ENCODE measurements at regions not wholly inside any gene's neighbourhood (a gene's known extent, or its start where the extent isn't known, plus 50 kb on each side); places are given as distances from the start of the nearest gene placed in this dataset.

DNA sequence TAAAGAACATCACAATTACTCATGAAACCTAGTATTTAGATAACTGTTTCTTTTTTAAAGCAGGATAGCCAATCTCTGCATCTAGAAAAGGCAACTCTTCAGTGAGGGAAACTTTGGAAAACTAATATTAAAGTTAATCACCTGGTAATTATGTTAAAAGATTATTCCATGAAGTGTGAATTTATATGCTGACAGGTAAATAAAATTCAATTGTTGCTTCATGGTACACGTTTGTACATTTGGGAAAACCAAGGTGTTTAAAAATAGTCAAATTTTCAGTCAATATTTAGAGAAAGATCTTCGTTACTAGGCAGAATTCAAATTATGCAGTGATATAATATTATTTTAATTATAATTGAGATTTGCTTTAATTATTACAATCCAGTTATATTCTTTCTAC lies 100.1 kb upstream of the LRFN5 start:
- Histone ChIP-seq H2AFZ (ENCODE audit: low read depth, low read length, severe bottlenecking) (no peak overlapping the region), H3K9ac (ENCODE audit: low read length) (no peak overlapping the region), H3K27ac (ENCODE audit: low read depth, low read length) (no peak overlapping the region), H3K9me3 (ENCODE audit: insufficient read depth, low read length) (no peaks in the 10 kb centered on the region), H3K36me3 (ENCODE audit: low read length) (no peaks in the 10 kb centered on the region), H3F3A (ENCODE audit: insufficient read depth) (no peaks in the 10 kb centered on the region), H4K20me1 (ENCODE audit: low read depth, low read length) (no peaks in the 10 kb centered on the region), H3K9me2 (replicated peaks; ENCODE audit: insufficient read depth, low read length) (no peaks in the 10 kb centered on the region), H3K27me3 (ENCODE audit: low read length) (no peaks in the 10 kb centered on the region), H3K4me2 (ENCODE audit: low read depth, low read length, poor library complexity, severe bottlenecking) (no peak overlapping the region), H3K4me3 (ENCODE audit: insufficient read depth, low read length, poor library complexity, severe bottlenecking) (no peak overlapping the region), H3K79me2 (ENCODE audit: insufficient read depth, low read length) (no peaks in the 10 kb centered on the region)
- no peak for TF ChIP-seq EZH2phosphoT487 (conservative IDR thresholded peaks at IDR 0.05; ENCODE audit: low read length)
- TF ChIP-seq, protein P1, sequence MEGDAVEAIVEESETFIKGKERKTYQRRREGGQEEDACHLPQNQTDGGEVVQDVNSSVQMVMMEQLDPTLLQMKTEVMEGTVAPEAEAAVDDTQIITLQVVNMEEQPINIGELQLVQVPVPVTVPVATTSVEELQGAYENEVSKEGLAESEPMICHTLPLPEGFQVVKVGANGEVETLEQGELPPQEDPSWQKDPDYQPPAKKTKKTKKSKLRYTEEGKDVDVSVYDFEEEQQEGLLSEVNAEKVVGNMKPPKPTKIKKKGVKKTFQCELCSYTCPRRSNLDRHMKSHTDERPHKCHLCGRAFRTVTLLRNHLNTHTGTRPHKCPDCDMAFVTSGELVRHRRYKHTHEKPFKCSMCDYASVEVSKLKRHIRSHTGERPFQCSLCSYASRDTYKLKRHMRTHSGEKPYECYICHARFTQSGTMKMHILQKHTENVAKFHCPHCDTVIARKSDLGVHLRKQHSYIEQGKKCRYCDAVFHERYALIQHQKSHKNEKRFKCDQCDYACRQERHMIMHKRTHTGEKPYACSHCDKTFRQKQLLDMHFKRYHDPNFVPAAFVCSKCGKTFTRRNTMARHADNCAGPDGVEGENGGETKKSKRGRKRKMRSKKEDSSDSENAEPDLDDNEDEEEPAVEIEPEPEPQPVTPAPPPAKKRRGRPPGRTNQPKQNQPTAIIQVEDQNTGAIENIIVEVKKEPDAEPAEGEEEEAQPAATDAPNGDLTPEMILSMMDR (IDR thresholded peaks at IDR 0.05; ENCODE audit: insufficient read depth, low read length, poor library complexity, severe bottlenecking): no peak

DNA sequence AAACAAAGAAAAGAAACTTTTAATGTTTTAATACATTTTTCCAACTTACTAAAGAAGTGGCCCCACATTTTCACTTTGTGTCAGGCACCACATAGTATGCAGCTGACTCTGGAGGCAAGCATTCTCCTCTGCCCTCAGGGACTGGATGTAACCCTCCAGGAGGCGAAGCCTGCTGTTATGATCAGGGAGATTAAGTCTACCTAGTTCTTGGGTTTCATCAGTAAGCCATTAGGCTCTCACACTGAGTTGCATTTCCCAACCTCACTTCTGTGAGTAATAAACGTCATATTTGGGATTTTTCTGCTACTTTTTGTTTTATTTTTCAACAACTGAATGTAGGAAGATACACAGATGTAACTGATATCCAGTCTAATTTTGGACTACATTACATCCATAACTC lies 101.2 kb upstream of the LRFN5 start:
- H3F3A ChIP-seq (ENCODE audit: insufficient read depth): no peaks in the 10 kb centered on the region
- H3K9ac ChIP-seq (ENCODE audit: low read length): no peak overlapping the region
- H3K27ac ChIP-seq (ENCODE audit: low read depth, low read length): no peak overlapping the region
- H3K9me2 ChIP-seq (replicated peaks; ENCODE audit: insufficient read depth, low read length): no peaks in the 10 kb centered on the region
- H3K4me3 ChIP-seq (ENCODE audit: insufficient read depth, low read length, poor library complexity, severe bottlenecking): no peak overlapping the region
- H3K79me2 ChIP-seq (ENCODE audit: insufficient read depth, low read length): no peaks in the 10 kb centered on the region
- H3K36me3 ChIP-seq (ENCODE audit: low read length): no peaks in the 10 kb centered on the region
- H3K9me3 ChIP-seq (ENCODE audit: insufficient read depth, low read length): no peaks in the 10 kb centered on the region
- no peak overlapping the region for H3K4me2 ChIP-seq (ENCODE audit: low read depth, low read length, poor library complexity, severe bottlenecking)
- no peaks in the 10 kb centered on the region for H3K27me3 ChIP-seq (ENCODE audit: low read length)
- no peaks in the 10 kb centered on the region for H4K20me1 ChIP-seq (ENCODE audit: low read depth, low read length)
- TF ChIP-seq, protein P1 (IDR thresholded peaks at IDR 0.05; ENCODE audit: insufficient read depth, low read length, poor library complexity, severe bottlenecking): no peak
- no peak for TF ChIP-seq EZH2phosphoT487 (conservative IDR thresholded peaks at IDR 0.05; ENCODE audit: low read length)
- peak overlapping the region; percentile 57 for H2AFZ ChIP-seq (ENCODE audit: low read depth, low read length, severe bottlenecking)

DNA sequence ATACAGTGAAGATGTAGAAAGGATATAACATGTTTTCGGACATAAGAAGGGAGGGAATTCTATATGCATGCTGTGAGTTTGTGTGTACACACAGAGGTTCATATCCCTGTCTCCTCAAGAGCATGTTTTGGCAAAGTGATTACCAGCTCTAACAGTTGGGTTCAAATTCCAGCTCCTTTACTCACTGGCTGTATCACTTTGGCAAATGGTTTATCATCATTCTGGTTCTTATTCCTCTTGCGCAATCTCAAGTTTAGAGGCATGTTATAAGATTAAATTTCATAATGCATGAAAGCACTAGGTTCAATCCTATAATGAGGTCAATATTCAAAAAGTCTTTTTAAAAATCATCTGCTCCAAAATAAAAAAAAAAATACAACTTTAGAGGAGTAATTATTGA lies 107.7 kb upstream of the LRFN5 start:
- H3K9me3 ChIP-seq (ENCODE audit: insufficient read depth, low read length): no peaks in the 10 kb centered on the region
- no peaks in the 10 kb centered on the region for H3F3A ChIP-seq (ENCODE audit: insufficient read depth)
- H3K4me3 ChIP-seq (ENCODE audit: insufficient read depth, low read length, poor library complexity, severe bottlenecking): no peak overlapping the region
- H4K20me1 ChIP-seq (ENCODE audit: low read depth, low read length): no peaks in the 10 kb centered on the region
- H3K9me2 ChIP-seq (replicated peaks; ENCODE audit: insufficient read depth, low read length): no peaks in the 10 kb centered on the region
- no peak overlapping the region for H3K27ac ChIP-seq (ENCODE audit: low read depth, low read length)
- no peaks in the 10 kb centered on the region for H3K27me3 ChIP-seq (ENCODE audit: low read length)
- no peak overlapping the region for H3K9ac ChIP-seq (ENCODE audit: low read length)
- no peak overlapping the region for H2AFZ ChIP-seq (ENCODE audit: low read depth, low read length, severe bottlenecking)
- TF ChIP-seq EZH2phosphoT487 (conservative IDR thresholded peaks at IDR 0.05; ENCODE audit: low read length): no peak
- TF ChIP-seq, protein P1 (IDR thresholded peaks at IDR 0.05; ENCODE audit: insufficient read depth, low read length, poor library complexity, severe bottlenecking): no peak
- no peaks in the 10 kb centered on the region for H3K79me2 ChIP-seq (ENCODE audit: insufficient read depth, low read length)
- H3K36me3 ChIP-seq (ENCODE audit: low read length): no peaks in the 10 kb centered on the region
- no peak overlapping the region for H3K4me2 ChIP-seq (ENCODE audit: low read depth, low read length, poor library complexity, severe bottlenecking)
